ENCODE measurements at regions not wholly inside any gene's neighbourhood (a gene's known extent, or its start where the extent isn't known, plus 50 kb on each side); places are given as distances from the start of the nearest gene placed in this dataset.

GRCh38 chr12:116504438-116504837 lies 54.7 kb upstream of the MAP1LC3B2 start:
- TF ChIP-seq EZH2 (IDR thresholded peaks at IDR 0.05) (no peak), POLR2AphosphoS5 (IDR thresholded peaks at IDR 0.05; ENCODE audit: borderline replicate concordance, low read depth, low read length) (no peak)

Data from SK-N-MC (cell line).